Right lobe of liver (tissue), 6 donors: ENCODE measurements at regions not wholly inside any gene's neighbourhood (a gene's known extent, or its start where the extent isn't known, plus 50 kb on each side); places are given as distances from the start of the nearest gene placed in this dataset.

Experiments
- ATAC-seq, 4 donors: fragments of 200-7000 bp; cut with Tn5 transposase; one replicate each; pipeline ENCODE4 v1.9.1; 2020; ENCODE audit warnings: mild to moderate bottlenecking in 4 of 4, moderate library complexity in 4 of 4
- DNase-seq, 3 donors: peaks; one replicate each; pipeline ENCODE4 v3.0.0-alpha.2; 2020
- H3K27ac ChIP-seq, 3 donors: fragments of 200-600 bp; one replicate each; pipeline ENCODE4 v1.8.0; 2022
- H3K27me3 ChIP-seq, 2 donors: fragments of 200-600 bp; one replicate each; pipeline ENCODE4 v1.8.0; 2022
- H3K36me3 ChIP-seq, 4 donors: fragments of 200-600 bp; sonication (generic) in 1 of 4; one replicate each; pipeline versions ENCODE4 v1.5.1 to v1.8.0; 2017 to 2022; ENCODE audit warnings: control low read depth in 1 of 4
- H3K4me1 ChIP-seq, 4 donors: fragments of 200-600 bp; sonication (generic) in 1 of 4; one replicate each; pipeline versions ENCODE4 v1.5.1 to v1.8.0; 2017 to 2022; ENCODE audit warnings: control low read depth in 1 of 4
- H3K4me3 ChIP-seq, 3 donors: fragments of 200-600 bp; one replicate each; pipeline ENCODE4 v1.8.0; 2022
- H3K9me3 ChIP-seq, 4 donors: fragments of 200-600 bp; sonication (generic) in 1 of 4; one replicate each; pipeline versions ENCODE4 v1.5.1 to v1.8.0; 2017 to 2022; ENCODE audit warnings: control low read depth in 1 of 4
- POLR2A ChIP-seq: fragments of 450-650 bp; IDR thresholded peaks from one replicate; pipeline ENCODE4 v1.6.1; 2017; ENCODE audit warnings: antibody characterized with exemption, mild to moderate bottlenecking
- WGBS: methylation state at CpG from one replicate; pipeline ENCODE4 v1.1.6; 2018; ENCODE audit warnings: low coverage, low lambda C conversion rate; ENCODE audit not compliant: insufficient coverage; ENCODE audit errors: missing lambda C conversion rate; 5-methylcytosine and 5-hydroxymethylcytosine counted together
- intact Hi-C, 2 donors: fragments of 100-400 bp; cut with DNase I; formaldehyde crosslinking; loops; one replicate each; pipeline versions ENCODE4 v1.11.2 to v1.14.1; 2022
- small RNA-seq, 2 experiments: library from RNA; depleted of rRNA; stranded (forward); fragments of <200 nt; gene quantifications; one replicate each; pipeline ENCODE3, GENCODE V24; 2016
- TF ChIP-seq, protein P1 (sequence below), 4 donors: fragments of 200-600 bp in 3 of 4; fragments of 450-650 bp in 1 of 4; IDR thresholded peaks; one replicate each; pipeline versions ENCODE4 v1.5.1 to v1.8.0; 2016 to 2022; ENCODE audit warnings: antibody characterized with exemption in 4 of 4, mild to moderate bottlenecking in 2 of 4
- donor health status: DM: no; HTN: yes; CAD: no.
- donor health status: DM: no; HTN: no; CAD: no.
- donor health status: DM: no; HTN: no; CAD: no.
- donor health status: DM: no; HTN: yes; CAD: no.
- donor health status: DM: no; HTN: yes; CAD: no.

DNA sequence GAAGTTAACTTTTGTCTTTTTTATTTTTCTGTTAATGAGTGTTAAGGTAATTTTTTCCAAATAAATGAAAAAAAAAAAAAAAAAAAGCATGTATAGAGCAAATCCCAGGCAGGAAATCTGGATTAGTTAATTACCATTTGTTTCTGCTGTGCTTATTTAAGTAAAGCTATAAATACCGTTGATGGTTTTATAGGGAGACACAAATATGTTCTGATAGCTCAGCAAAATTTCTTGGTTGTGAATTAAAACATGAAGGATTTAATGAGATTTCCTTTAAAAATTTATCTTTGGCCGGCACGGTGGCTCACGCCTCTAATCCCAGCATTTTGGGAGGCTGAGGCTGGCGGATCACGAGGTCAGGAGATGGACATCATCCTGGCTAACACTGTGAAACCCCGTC is 189.4 kb downstream of the CD109 start:
- no peak overlapping the region for H3K4me3 ChIP-seq
- ATAC-seq (no peak), DNase-seq (no peak)
- 83% methylated on average over 7 of the region's 7 CpGs for WGBS
- TF ChIP-seq, protein P1, sequence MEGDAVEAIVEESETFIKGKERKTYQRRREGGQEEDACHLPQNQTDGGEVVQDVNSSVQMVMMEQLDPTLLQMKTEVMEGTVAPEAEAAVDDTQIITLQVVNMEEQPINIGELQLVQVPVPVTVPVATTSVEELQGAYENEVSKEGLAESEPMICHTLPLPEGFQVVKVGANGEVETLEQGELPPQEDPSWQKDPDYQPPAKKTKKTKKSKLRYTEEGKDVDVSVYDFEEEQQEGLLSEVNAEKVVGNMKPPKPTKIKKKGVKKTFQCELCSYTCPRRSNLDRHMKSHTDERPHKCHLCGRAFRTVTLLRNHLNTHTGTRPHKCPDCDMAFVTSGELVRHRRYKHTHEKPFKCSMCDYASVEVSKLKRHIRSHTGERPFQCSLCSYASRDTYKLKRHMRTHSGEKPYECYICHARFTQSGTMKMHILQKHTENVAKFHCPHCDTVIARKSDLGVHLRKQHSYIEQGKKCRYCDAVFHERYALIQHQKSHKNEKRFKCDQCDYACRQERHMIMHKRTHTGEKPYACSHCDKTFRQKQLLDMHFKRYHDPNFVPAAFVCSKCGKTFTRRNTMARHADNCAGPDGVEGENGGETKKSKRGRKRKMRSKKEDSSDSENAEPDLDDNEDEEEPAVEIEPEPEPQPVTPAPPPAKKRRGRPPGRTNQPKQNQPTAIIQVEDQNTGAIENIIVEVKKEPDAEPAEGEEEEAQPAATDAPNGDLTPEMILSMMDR (IDR thresholded peaks at IDR 0.05), result no peak
- TF ChIP-seq POLR2A, result no peak
- no peaks in the 10 kb centered on the region for H3K27me3 ChIP-seq
- intact Hi-C loops, result no loop called here
- no peaks in the 10 kb centered on the region for H3K9me3 ChIP-seq
- H3K27ac ChIP-seq, result no peak overlapping the region
- H3K4me1 ChIP-seq, result no peaks in the 10 kb centered on the region
- no peaks in the 10 kb centered on the region for H3K36me3 ChIP-seq

GRCh38 chr6:73884540-73884939 is 188.5 kb downstream of the CD109 start:
- Histone ChIP-seq H3K9me3 (no peaks in the 10 kb centered on the region), H3K27me3 (no peaks in the 10 kb centered on the region), H3K4me1 (no peaks in the 10 kb centered on the region), H3K36me3 (no peaks in the 10 kb centered on the region), H3K4me3 (no peak overlapping the region), H3K27ac (no peak overlapping the region)
- ATAC-seq (no peak), DNase-seq (no peak)
- WGBS, result 56% methylated on average over 4 of the region's 4 CpGs
- no peak for TF ChIP-seq POLR2A
- TF ChIP-seq, protein P1 (IDR thresholded peaks at IDR 0.05), result no peak
- intact Hi-C loops, result no loop called here

DNA sequence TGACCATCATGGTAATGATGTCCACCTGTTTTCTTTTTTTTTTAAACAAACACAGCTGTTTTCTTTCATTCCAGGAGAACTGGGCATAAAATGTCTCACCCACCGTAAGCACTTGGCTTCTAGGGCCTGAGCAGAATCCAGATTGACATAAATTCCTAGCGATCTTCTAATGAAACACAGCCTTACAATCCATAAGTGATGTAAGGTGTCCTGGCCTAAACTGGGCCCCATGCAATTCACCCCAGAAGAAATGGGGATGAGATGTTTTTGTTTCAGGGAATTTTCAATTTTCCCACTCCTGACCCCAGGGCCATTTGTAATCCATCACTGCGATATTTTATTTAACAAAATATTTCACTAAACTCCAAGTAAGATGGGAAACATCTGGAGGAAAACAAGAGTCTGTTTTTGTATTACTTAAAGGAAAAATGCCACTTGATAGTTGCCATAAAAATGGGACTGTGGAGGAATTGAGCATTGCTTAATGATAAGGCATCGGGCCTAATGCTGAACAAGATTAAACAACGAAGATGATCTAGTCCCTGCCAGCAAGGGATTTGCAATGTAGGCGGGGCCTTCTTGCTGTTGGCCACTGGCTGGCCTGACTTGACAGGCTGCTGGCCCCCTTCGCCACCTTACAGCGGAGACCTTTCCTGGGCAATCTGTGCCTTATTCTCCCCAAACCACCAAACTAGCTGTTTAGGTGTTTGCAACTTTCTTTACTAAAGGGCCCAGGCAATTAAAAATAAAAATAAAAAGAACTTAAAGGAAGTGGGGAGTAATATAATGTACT is 183.7 kb downstream of the CD109 start:
- no peak overlapping the region for H3K27ac ChIP-seq
- no peak for ATAC-seq
- no peaks in the 10 kb centered on the region for H3K9me3 ChIP-seq
- no peak overlapping the region for H3K4me3 ChIP-seq
- intact Hi-C loops, result no loop called here
- TF ChIP-seq, protein P1 (IDR thresholded peaks at IDR 0.05), result no peak
- no peak for TF ChIP-seq POLR2A
- DNase-seq, result no peak
- H3K4me1 ChIP-seq, result no peaks in the 10 kb centered on the region
- no peaks in the 10 kb centered on the region for H3K27me3 ChIP-seq
- no peaks in the 10 kb centered on the region for H3K36me3 ChIP-seq
- WGBS, result 63% methylated on average over 8 of the region's 8 CpGs

DNA sequence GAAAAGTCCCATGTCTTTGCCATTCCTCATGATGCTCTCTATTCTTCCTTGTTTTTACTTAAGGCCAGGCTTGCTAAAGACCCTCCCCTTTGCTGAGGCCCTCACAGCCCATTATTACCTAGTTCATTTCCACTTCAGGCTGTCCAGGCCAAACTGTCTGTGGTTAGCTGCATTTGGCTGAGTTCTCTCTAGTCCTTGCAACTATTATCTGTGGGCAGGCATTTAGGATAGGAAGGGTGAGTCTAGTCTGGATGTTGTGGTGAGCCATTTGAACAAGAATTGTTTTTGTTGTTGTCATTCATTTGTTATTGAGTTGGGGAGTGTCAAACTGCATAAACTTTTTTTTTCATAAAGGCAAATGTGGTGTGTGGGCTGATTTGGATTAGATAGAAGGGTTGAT is 182.4 kb downstream of the CD109 start:
- H3K4me3 ChIP-seq, result no peak overlapping the region
- intact Hi-C loops, result no loop called here
- H3K36me3 ChIP-seq, result no peaks in the 10 kb centered on the region
- no peak for TF ChIP-seq POLR2A
- TF ChIP-seq, protein P1 (IDR thresholded peaks at IDR 0.05), result no peak
- H3K9me3 ChIP-seq, result no peaks in the 10 kb centered on the region
- no peak for DNase-seq
- H3K4me1 ChIP-seq, result no peaks in the 10 kb centered on the region
- no peaks in the 10 kb centered on the region for H3K27me3 ChIP-seq
- no peak overlapping the region for H3K27ac ChIP-seq
- ATAC-seq, result no peak

Small RNA genes in the stretch of these regions (small RNA-seq; reads per million reads assigned to genes)
- gene AL356277.1 (0 reads per million in 2 experiments), gene TXNP7 (0 reads per million in 2 experiments)
